ENCODE measurements at regions not wholly inside any gene's neighbourhood (a gene's known extent, or its start where the extent isn't known, plus 50 kb on each side); places are given as distances from the start of the nearest gene placed in this dataset.

DNA sequence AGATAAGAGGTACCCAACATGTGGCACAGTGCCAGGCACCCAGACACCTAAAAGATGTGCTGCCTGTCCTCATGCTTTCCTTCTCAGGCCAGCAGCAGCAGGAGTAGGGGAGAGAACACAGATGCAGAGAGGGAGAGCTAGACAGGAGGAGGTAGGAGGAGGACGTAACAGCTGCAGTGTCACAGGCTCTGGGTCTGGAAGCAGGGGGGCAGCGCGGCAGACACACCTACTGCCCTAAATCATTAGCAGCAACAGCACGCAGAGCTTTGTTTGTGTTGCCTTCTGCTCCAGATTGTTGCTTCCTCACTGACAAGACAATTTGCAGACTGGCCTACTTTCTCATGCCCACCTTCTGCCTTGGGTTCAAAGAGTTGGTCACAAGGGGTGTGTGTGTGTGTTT lies 196.7 kb upstream of the DAB1 start:
- no peak overlapping the region for H3K4me3 ChIP-seq (ENCODE audit: low read depth, low read length)

DNA sequence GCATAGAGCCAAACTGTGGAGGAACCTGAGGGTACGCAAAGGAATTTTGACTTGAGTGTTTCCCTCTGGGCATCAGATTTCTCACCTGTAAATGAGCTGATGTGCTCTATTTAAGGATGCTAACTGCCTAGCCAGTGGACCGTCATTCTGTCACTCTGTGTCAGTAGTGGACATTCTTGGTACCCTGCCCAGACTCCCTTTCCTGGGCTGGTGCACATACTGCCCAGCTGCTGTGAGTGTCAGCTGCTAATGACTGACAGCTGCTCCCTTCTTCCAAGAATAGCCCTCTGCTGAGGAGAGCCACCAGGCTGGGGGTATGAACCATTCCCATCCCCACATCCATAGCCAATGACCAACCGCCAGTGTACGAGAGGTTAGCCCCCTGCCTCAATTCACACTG lies 193.1 kb upstream of the DAB1 start:
- TF ChIP-seq, protein P1, sequence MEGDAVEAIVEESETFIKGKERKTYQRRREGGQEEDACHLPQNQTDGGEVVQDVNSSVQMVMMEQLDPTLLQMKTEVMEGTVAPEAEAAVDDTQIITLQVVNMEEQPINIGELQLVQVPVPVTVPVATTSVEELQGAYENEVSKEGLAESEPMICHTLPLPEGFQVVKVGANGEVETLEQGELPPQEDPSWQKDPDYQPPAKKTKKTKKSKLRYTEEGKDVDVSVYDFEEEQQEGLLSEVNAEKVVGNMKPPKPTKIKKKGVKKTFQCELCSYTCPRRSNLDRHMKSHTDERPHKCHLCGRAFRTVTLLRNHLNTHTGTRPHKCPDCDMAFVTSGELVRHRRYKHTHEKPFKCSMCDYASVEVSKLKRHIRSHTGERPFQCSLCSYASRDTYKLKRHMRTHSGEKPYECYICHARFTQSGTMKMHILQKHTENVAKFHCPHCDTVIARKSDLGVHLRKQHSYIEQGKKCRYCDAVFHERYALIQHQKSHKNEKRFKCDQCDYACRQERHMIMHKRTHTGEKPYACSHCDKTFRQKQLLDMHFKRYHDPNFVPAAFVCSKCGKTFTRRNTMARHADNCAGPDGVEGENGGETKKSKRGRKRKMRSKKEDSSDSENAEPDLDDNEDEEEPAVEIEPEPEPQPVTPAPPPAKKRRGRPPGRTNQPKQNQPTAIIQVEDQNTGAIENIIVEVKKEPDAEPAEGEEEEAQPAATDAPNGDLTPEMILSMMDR (IDR thresholded peaks at IDR 0.05; ENCODE audit: insufficient read depth, low read depth, low read length): no peak
- DNase-seq (ENCODE audit: low read depth): no peak
- H3K4me3 ChIP-seq (ENCODE audit: low read depth, low read length): no peak overlapping the region

More for the DNA sequence above, 196.7 kb upstream of the DAB1 start:
- TF ChIP-seq, protein P1 (IDR thresholded peaks at IDR 0.05; ENCODE audit: insufficient read depth, low read depth, low read length): no peak
- DNase-seq (ENCODE audit: low read depth): no peak

DNA sequence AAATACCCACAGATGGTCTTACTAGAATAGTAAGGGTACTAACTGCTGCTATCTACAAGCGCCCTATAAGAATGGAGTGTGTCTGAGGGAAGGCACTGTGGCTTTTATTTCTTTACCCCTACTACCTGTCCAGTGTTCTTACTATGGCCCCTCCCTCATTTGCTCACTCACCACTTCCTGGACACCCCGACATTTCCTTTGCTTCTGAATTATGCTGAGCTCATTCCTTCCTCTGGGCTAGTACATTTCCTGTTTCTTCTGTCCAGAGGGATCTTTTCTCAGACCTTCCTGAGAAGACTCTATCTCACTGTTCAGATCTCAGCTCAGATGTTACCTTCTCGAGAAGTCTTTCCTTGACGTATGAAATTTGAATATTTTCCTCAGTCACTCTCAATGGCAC lies 192.1 kb upstream of the DAB1 start:
- H3K4me3 ChIP-seq (ENCODE audit: low read depth, low read length): no peak overlapping the region
- DNase-seq (ENCODE audit: low read depth): no peak
- TF ChIP-seq, protein P1 (IDR thresholded peaks at IDR 0.05; ENCODE audit: insufficient read depth, low read depth, low read length): no peak

DNA sequence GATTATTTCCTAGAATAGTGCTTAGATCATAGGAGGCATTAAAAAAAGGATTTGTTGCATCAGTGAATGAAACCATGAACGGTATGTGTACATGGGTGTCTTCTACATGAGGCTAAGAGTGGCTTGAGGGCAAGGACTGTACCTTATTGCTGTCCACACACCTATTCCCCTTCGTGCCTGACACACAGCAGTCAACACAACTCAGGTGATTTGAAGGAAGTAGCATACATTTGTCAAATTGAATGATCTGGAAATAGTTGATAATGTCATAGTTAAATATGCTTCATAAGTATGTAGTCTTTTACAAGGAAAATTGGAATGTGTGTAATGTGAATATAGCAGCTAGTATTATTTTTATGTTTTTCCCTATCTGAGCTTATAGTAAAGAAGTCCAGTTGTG lies 189.0 kb upstream of the DAB1 start:
- H3K4me3 ChIP-seq (ENCODE audit: low read depth, low read length): no peak overlapping the region
- TF ChIP-seq, protein P1 (IDR thresholded peaks at IDR 0.05; ENCODE audit: insufficient read depth, low read depth, low read length): no peak
- no peak for DNase-seq (ENCODE audit: low read depth)

DNA sequence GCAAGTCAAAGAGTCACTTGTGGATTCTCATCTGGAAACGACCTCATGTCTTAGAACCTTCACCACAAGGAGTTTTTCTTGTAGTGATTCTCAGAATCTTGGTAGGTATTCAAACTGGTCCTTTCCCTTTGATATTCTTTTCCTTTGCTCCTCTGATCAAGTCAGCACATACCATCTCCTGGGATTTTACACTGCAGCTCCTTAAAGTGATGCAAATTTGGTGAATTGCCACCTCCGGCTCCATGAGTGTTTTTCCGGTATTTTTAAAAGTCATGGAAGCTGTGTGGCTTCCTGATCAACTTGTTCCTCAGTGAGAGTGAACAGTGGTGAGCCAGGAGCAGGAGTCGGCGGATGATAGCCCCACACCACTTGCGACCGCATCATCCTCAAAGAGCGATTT lies 182.1 kb upstream of the DAB1 start:
- TF ChIP-seq, protein P1 (IDR thresholded peaks at IDR 0.05; ENCODE audit: insufficient read depth, low read depth, low read length): no peak
- no peak for DNase-seq (ENCODE audit: low read depth)

DNA sequence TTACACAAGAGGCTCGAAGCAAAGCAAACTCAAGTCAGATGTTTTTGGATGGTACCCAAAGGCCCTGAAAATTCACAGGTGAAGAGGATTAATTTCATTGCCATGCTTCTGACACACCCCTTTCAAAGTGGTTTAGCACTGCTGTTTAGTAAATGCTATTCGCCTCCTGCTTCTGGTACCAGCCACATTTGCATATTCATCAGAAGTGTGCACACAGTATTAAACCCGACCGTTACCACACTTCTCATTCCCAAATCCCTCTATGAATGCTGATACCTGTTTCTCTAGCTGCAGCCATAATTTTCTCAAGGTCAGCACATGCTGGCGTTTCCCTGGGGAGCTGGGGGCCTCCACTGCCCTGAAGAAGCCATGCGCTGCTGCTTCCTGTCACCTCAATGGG lies 179.8 kb upstream of the DAB1 start:
- DNase-seq (ENCODE audit: low read depth): no peak
- TF ChIP-seq, protein P1 (IDR thresholded peaks at IDR 0.05; ENCODE audit: insufficient read depth, low read depth, low read length): no peak
- H3K4me3 ChIP-seq (ENCODE audit: low read depth, low read length): no peak overlapping the region

More for the DNA sequence above, 182.1 kb upstream of the DAB1 start:
- H3K4me3 ChIP-seq (ENCODE audit: low read depth, low read length): no peak overlapping the region

DNA sequence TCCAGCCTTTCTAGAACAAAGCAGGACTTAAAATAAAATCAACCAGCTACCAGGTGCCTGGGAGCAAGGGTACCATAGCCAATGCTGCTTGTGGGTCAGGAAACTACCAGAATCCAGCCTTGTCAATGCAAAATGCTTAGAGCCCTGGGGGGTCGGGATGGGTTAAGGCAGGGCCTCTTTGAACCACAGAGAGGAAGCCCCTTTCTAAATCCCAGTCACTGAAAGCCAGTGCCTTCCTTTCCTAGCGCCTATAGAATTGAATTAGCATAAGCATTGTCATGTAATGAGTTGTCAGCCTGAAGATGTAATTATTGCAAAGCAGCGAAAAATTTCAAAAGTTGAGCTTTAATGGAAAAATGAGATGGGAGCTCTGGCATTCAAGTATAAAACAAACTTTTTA lies 176.6 kb upstream of the DAB1 start:
- H3K4me3 ChIP-seq (ENCODE audit: low read depth, low read length): no peak overlapping the region
- TF ChIP-seq, protein P1 (IDR thresholded peaks at IDR 0.05; ENCODE audit: insufficient read depth, low read depth, low read length): no peak
- no peak for DNase-seq (ENCODE audit: low read depth)

Measured in fibroblast of villous mesenchyme (primary cell).